Liver (tissue), 3 donors: ENCODE measurements at regions not wholly inside any gene's neighbourhood (a gene's known extent, or its start where the extent isn't known, plus 50 kb on each side); places are given as distances from the start of the nearest gene placed in this dataset.

ENCODE experiments used
- HNF4A ChIP-seq, 2 donors: conservative IDR thresholded peaks; 2 replicates each; pipeline ENCODE4 v1.6.1; 2016; ENCODE audit warnings: antibody characterized with exemption in 2 of 2, mild to moderate bottlenecking in 2 of 2
- RAD21 ChIP-seq, 2 donors: IDR thresholded peaks; 2 replicates each; pipeline ENCODE4 v1.6.1; 2016; ENCODE audit warnings: antibody characterized with exemption in 2 of 2, mild to moderate bottlenecking in 2 of 2
- TAF1 ChIP-seq: conservative IDR thresholded peaks from 2 replicates; pipeline ENCODE4 v1.6.1; 2016; ENCODE audit warnings: antibody characterized with exemption, mild to moderate bottlenecking
- YY1 ChIP-seq: IDR thresholded peaks from 2 replicates; pipeline ENCODE4 v1.6.1; 2016; ENCODE audit warnings: antibody characterized with exemption, mild to moderate bottlenecking
- TF ChIP-seq, protein P1 (sequence below): fragments of 150-350 bp; IDR thresholded peaks from 2 replicates; pipeline ENCODE4 v1.5.1; 2017; ENCODE audit warnings: improper control_type of control experiment, low read depth, low read length; ENCODE audit not compliant: missing input control
- TF ChIP-seq, protein P2 (sequence below): IDR thresholded peaks from 2 replicates; pipeline ENCODE4 v1.6.1; 2016; ENCODE audit warnings: antibody characterized with exemption
- donor health status: healthy.
- donor health status: healthy.

DNA sequence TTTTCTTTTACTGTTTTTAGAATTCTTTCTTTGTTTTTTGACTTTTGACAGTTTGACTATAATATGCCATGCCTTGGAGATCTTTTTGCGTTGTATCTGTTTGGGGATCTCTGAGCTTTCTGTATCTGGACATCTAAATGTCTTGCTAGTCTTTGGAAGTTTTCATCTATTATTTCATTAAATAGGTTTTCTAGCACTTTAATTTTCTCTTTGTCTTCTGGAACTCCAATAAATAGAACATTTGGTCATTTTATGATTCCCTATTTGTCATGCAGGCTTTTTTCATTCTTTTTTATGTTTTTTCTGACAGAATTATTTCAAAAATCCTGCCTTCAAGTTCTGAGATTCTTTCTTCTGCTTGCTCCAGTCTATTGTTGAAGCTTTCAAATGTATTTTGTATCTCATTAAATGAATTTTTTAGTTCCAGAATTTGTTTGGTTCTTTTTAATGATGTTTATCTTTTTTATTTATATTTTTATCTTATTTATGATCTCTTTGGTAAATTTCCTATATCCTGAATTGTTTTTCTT lies 201.4 kb downstream of the CHD9NB start:
- TF ChIP-seq RAD21 (IDR thresholded peaks at IDR 0.05) (no peak), YY1 (no peak), TAF1 (no peak), HNF4A (conservative IDR thresholded peaks at IDR 0.05) (no peak)
- TF ChIP-seq, protein P1, sequence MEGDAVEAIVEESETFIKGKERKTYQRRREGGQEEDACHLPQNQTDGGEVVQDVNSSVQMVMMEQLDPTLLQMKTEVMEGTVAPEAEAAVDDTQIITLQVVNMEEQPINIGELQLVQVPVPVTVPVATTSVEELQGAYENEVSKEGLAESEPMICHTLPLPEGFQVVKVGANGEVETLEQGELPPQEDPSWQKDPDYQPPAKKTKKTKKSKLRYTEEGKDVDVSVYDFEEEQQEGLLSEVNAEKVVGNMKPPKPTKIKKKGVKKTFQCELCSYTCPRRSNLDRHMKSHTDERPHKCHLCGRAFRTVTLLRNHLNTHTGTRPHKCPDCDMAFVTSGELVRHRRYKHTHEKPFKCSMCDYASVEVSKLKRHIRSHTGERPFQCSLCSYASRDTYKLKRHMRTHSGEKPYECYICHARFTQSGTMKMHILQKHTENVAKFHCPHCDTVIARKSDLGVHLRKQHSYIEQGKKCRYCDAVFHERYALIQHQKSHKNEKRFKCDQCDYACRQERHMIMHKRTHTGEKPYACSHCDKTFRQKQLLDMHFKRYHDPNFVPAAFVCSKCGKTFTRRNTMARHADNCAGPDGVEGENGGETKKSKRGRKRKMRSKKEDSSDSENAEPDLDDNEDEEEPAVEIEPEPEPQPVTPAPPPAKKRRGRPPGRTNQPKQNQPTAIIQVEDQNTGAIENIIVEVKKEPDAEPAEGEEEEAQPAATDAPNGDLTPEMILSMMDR = no peak
- TF ChIP-seq, protein P2, sequence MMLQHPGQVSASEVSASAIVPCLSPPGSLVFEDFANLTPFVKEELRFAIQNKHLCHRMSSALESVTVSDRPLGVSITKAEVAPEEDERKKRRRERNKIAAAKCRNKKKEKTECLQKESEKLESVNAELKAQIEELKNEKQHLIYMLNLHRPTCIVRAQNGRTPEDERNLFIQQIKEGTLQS = no peak
